Astrocyte (in vitro differentiated cells and primary cell): ENCODE measurements at regions not wholly inside any gene's neighbourhood (a gene's known extent, or its start where the extent isn't known, plus 50 kb on each side); places are given as distances from the start of the nearest gene placed in this dataset.

Experiments
- EZH2 ChIP-seq: IDR thresholded peaks from 2 replicates; pipeline ENCODE4 v1.6.1; 2012; ENCODE audit warnings: mild to moderate bottlenecking, low read length, inconsistent platforms; ENCODE audit not compliant: insufficient read depth
- TF ChIP-seq, protein P1 (sequence below): IDR thresholded peaks from 2 replicates; pipeline ENCODE4 v1.5.1; 2011; ENCODE audit warnings: low read depth, mild to moderate bottlenecking, inconsistent platforms, low read length, moderate library complexity; ENCODE audit not compliant: insufficient read depth

DNA sequence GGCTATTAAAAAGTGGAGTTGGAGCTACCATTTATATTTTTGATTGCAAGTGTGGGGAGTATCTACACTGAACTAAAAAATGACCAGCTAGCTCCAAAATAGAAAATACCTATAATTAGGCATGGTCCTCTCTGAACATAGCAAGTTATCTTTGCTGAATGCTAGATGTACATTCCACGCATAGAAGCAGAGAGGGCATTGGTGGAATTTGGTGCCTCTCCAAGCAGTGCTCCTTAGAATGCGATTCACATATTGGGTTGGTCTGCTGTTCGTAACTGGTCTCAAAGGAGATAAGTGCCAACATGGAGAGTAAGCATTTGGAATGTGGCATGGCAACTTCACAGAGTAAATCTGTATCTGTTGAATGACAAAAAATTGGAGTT, 196.2 kb downstream of the PTN start:
- TF ChIP-seq, protein P1, sequence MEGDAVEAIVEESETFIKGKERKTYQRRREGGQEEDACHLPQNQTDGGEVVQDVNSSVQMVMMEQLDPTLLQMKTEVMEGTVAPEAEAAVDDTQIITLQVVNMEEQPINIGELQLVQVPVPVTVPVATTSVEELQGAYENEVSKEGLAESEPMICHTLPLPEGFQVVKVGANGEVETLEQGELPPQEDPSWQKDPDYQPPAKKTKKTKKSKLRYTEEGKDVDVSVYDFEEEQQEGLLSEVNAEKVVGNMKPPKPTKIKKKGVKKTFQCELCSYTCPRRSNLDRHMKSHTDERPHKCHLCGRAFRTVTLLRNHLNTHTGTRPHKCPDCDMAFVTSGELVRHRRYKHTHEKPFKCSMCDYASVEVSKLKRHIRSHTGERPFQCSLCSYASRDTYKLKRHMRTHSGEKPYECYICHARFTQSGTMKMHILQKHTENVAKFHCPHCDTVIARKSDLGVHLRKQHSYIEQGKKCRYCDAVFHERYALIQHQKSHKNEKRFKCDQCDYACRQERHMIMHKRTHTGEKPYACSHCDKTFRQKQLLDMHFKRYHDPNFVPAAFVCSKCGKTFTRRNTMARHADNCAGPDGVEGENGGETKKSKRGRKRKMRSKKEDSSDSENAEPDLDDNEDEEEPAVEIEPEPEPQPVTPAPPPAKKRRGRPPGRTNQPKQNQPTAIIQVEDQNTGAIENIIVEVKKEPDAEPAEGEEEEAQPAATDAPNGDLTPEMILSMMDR, result no peak
- TF ChIP-seq EZH2, result no peak
